Hematopoietic multipotent progenitor cell treated with erythropoietin and hydrocortisone succinate and interleukin-3 and kit ligand, for 17 days (in vitro differentiated cells): ENCODE measurements at regions not wholly inside any gene's neighbourhood (a gene's known extent, or its start where the extent isn't known, plus 50 kb on each side); places are given as distances from the start of the nearest gene placed in this dataset.

Experiments
- DNase-seq: peaks from one replicate; pipeline ENCODE4 v3.0.0-alpha.2; 2015; ENCODE audit warnings: low spot score

GRCh38 chr7:32428546-32428945 lies 61.6 kb downstream of the LSM5 start:
- no peak for DNase-seq

- peak; percentile 8 for DNase-seq
Measured at GRCh38 chr7:32427769-32428291, 62.4 kb downstream of the LSM5 start.

- no peak for DNase-seq
Measured at GRCh38 chr7:32416846-32417245, 73.3 kb downstream of the LSM5 start.

- DNase-seq: no peak
Measured at GRCh38 chr7:32415936-32416335, 74.2 kb downstream of the LSM5 start.

DNA sequence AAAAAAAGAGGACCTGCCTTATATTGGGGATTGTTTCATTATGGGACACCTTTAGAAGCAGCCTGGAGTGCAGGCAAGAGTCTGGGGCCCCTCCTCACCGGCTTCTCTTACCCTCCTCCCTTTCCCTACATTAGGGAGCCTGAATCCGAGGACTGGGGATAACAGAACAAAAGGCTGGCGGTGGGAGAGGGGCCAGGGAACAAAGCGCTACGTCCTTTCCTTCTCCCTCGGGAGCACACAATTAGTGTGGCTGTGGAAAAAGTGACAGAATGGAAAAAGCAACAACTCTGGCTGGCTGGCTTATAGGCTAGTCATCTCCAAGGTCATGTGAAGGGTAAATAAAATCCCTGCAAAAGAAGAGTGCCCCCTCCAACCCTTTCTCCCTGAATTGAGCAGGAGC lies 74.7 kb downstream of the LSM5 start:
- DNase-seq: no peak

- DNase-seq: no peak
Measured at GRCh38 chr7:32412471-32412870, 77.7 kb downstream of the LSM5 start.

DNA sequence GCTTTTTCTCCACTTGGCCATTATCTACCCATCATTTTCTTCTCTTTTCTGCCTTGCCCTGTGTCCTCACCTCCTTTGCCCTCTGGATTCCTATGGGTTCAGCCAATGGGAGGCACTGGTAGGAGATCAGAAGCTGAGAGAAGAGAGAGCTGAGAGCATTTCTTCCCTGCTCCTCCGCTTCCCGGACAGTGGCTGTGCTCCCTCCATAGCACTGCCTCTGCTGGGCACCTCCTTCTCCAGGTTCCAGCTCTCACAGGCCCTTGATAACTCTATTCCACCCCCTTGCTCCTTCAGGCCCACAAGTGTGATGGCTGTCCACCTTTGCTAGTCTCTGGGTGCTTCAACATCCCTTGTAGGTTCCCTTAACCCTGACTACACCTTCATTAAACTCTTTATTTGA lies 79.6 kb downstream of the LSM5 start:
- no peak for DNase-seq

GRCh38 chr7:32406386-32406785 lies 83.8 kb downstream of the LSM5 start:
- no peak for DNase-seq

DNA sequence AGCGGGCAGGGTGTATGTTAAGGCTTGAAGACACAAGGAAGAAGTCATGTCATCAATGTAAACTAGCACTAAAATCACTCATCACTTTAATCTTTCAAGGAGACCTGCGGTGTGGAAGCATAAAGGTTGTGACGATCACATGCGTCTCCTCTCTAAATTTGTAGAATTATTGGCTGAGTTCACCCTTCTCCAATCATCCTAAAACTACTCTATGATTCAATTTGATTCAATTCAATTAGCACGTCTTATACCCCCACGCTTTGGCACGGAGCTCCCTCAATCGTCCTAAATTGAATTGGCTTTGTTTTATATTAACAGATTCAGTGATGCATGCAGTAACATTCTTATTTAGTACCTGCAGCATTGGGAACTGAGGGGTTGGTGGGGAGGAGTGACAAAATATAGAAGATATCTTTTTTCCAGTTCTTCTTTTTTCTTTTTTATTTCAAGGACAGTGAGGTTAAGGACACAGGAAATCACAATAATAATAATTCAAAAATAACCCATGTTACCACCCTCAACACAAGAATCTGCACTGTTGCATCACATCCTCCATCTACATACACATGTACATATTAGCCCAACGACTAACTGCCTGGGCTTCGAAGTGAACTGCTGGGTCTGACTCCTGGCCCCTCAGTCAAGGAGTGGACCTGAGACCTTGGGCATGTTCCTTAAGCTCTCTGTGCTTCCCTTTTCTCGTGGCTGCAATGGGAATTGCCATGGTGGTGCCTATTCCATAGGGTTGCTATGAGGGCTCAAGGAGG lies 86.5 kb downstream of the LSM5 start:
- no peak for DNase-seq

DNA sequence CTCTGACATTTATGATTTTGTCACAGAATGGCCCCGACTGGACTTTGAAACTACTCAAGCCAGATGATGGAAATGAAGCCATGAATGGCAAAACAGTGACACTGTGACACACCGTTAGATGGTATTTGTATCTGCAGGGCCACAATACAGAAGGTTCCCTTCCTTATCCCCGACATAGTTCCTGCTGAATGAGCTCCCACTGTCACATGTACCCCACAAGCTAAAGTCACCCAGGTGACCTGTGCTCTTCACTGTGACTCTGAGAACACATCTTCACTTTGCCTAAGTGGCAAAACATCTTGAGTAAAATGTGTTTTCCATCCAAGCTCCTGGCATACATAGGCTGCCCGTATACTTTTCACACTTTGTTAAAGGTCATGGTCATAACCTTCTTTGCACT lies 89.5 kb downstream of the LSM5 start:
- DNase-seq: no peak

- no peak for DNase-seq
Measured at GRCh38 chr7:32399311-32399710, 90.9 kb downstream of the LSM5 start.

- no peak for DNase-seq
Measured at GRCh38 chr7:32395168-32395567, 95.0 kb downstream of the LSM5 start.

- DNase-seq: no peak
Measured at GRCh38 chr7:32393861-32394260, 96.3 kb downstream of the LSM5 start.

DNA sequence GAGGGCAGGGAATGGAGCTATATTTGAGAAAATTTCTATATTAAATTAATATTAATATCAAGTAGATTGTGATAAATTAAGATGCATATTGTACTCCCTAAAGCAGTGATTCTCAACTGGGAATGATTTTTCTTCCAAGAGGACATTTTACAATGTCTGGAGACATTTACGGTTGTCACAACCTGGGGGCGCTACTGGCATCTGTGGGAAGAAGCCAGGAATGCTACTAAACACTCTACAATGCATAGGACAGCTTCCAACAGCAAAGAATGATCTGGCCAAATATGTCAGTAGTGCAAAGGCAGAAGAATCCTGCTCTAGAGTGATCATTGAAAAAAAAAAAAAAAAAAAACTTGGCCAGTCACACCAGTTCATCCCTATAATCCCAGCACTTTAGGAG lies 100.0 kb downstream of the LSM5 start:
- DNase-seq: no peak

- no peak for DNase-seq
Measured at GRCh38 chr7:32385316-32385956, 104.7 kb downstream of the LSM5 start.

- DNase-seq: no peak
Measured at GRCh38 chr7:32381024-32381601, 109.1 kb downstream of the LSM5 start.

DNA sequence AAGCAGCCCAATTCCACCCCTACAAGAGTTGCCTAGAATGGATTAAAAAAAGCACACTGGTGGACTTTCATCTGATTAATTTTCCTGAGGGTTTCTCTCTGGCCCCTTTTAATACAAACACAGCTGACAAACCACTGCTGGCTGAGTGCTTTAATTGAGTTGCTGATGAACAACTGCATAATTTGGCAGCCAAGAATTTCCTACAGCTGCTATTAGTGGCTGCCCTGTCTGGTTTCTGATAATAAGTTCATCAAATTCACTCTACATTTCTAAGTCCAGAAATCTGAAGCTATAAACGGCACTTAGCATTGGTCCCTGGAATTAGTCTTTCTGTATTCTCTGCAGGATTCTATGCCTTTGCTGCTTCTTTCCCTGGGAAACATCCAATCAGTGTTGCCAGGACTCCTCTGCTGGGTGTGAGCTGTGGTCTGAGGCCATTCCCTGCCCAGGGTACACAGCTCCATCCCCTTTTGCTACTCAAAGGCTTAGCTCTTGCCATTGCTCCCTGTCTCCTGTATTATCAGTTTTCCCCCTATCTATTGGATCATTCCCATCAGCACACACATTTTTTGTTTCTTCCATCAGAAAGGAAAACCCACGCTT lies 110.6 kb downstream of the LSM5 start:
- no peak for DNase-seq

- DNase-seq: no peak
Measured at GRCh38 chr7:32378988-32379387, 111.2 kb downstream of the LSM5 start.

DNA sequence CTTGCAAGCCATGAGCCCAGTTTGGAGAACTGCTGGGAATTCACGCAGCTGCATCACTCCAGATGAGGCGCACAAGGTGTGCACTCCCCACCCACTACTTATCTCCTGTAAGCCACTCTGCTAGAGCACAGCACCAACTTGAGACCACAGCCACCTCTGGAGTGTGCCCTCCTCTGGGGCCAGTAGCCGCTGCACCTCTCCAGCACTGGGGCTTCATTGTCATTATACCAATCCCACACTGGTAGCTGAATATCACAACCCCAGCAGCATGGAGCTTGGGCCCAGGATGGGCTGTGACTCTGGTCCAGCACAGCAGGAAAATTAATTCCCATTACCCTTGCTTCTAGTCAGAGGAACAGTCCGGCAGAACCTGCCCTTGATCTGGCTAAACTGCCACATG lies 125.6 kb downstream of the LSM5 start:
- no peak for DNase-seq

- DNase-seq: no peak
Measured at GRCh38 chr7:32360127-32360526, 130.1 kb downstream of the LSM5 start.

DNA sequence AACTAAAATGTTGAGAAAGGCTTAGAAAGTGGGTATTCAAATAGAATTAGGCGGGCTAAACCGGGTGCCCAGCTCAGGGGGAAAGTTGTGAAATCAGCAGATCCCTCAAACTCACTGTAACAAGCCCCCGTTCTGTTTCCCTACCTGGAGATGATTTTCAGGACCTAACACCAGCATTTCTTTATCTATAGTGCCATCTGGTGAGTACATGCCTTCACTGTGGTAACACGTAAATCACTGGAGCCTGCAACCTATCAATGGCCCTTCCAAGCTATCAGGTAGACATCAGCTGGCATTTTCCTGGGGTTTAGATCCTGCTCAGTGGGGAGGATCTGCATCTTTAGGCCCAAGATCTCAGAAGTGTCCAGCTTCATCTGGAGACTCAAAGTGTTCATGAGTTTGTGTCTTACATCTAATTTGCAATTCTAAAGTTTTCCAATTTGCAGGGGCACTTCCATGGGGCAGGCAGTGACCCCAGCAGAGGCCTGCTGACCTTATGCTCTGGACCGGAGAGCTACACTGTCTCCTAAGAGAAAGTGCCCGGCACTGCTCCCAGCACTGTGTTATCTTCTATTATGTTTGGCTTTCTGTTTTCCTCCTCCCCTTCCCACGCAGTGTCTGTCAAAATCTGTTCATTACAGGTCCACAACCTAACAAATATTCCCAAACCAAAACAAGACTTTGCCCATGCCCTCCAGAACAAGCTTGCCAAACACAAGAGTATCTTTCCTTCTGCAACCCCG lies 132.5 kb downstream of the LSM5 start:
- no peak for DNase-seq

- peak; percentile 12 for DNase-seq
Measured at GRCh38 chr7:32347244-32347828, 142.8 kb downstream of the LSM5 start.
